HG02588 (cell line): ENCODE measurements at regions not wholly inside any gene's neighbourhood (a gene's known extent, or its start where the extent isn't known, plus 50 kb on each side); places are given as distances from the start of the nearest gene placed in this dataset.
"Not testable (repeated sequence)": the region's sequence is repeated elsewhere in the genome, so short reads cannot be mapped to it uniquely, and the experiment has no call there.

Source experiments
- ATAC-seq: cut with Tn5 transposase; IDR thresholded peaks from one replicate; pipeline ENCODE4 v1.9.1; 2021; ENCODE audit warnings: mild to moderate bottlenecking, moderate library complexity; ENCODE audit not compliant: unreplicated experiment

- no peak for ATAC-seq
Measured at GRCh38 chr5:100249211-100249883, 285.8 kb upstream of the FAM174A start.

GRCh38 chr5:100232736-100233135, 302.4 kb upstream of the FAM174A start:
- ATAC-seq = no peak

- no peak for ATAC-seq
Measured at GRCh38 chr5:100188778-100189177, 346.4 kb upstream of the FAM174A start.

GRCh38 chr5:100188339-100188738, 346.8 kb upstream of the FAM174A start:
- no peak for ATAC-seq

- no peak for ATAC-seq
Measured at GRCh38 chr5:100186181-100186580, 349.0 kb upstream of the FAM174A start.

GRCh38 chr5:100182402-100182801, 352.8 kb upstream of the FAM174A start:
- ATAC-seq = no peak

- no peak for ATAC-seq
Measured at GRCh38 chr5:100175346-100175745, 359.8 kb upstream of the FAM174A start.

- ATAC-seq = peak; percentile 100
Measured at GRCh38 chr5:100165309-100165708, 369.9 kb upstream of the FAM174A start.

GRCh38 chr5:100161868-100162267, 373.3 kb upstream of the FAM174A start:
- no peak for ATAC-seq

- ATAC-seq = no peak
Measured at GRCh38 chr5:100157066-100157465, 378.1 kb upstream of the FAM174A start.

- ATAC-seq = no peak
Measured at GRCh38 chr5:100148239-100148638, 386.9 kb upstream of the FAM174A start.

- ATAC-seq = no peak
Measured at GRCh38 chr5:100142607-100143006, 392.6 kb upstream of the FAM174A start.

- ATAC-seq = no peak
Measured at GRCh38 chr5:100131161-100131560, 404.0 kb upstream of the FAM174A start.

- no peak for ATAC-seq
Measured at GRCh38 chr5:100130307-100130706, 404.9 kb upstream of the FAM174A start.

GRCh38 chr5:100119903-100120302, 415.3 kb upstream of the FAM174A start:
- no peak for ATAC-seq

GRCh38 chr5:100110497-100110896, 424.7 kb upstream of the FAM174A start:
- ATAC-seq = no peak

GRCh38 chr5:100108883-100109282, 426.3 kb upstream of the FAM174A start:
- ATAC-seq = no peak

GRCh38 chr5:100103592-100104119, 431.5 kb upstream of the FAM174A start:
- ATAC-seq = not testable (repeated sequence)

- ATAC-seq = not testable (repeated sequence)
Measured at GRCh38 chr5:100101466-100101865, 433.7 kb upstream of the FAM174A start.

GRCh38 chr5:100096328-100096727, 438.8 kb upstream of the FAM174A start:
- not testable (repeated sequence) for ATAC-seq

- not testable (repeated sequence) for ATAC-seq
Measured at GRCh38 chr5:100080703-100081102, 454.5 kb upstream of the FAM174A start.

GRCh38 chr5:100079163-100079562, 456.0 kb upstream of the FAM174A start:
- ATAC-seq = not testable (repeated sequence)

- not testable (repeated sequence) for ATAC-seq
Measured at GRCh38 chr5:100066020-100066419, 469.2 kb upstream of the FAM174A start.
